SU-DHL-6 (cell line): ENCODE measurements at regions not wholly inside any gene's neighbourhood (a gene's known extent, or its start where the extent isn't known, plus 50 kb on each side); places are given as distances from the start of the nearest gene placed in this dataset.

Experiments used
- H2AFZ ChIP-seq: fragments of 200-600 bp; sonication (generic); 2 replicates; pipeline ENCODE4 v1.6.1; 2014; ENCODE audit warnings: low read depth, mild to moderate bottlenecking, moderate library complexity, mixed read lengths, antibody characterized with exemption, low read length; ENCODE audit not compliant: severe bottlenecking
- H3F3A ChIP-seq: fragments of 200-600 bp; shearing (Covaris generic); 2 replicates; pipeline ENCODE4 v1.6.0; 2016; ENCODE audit warnings: antibody characterized with exemption, mild to moderate bottlenecking; ENCODE audit not compliant: insufficient read depth
- H3K27ac ChIP-seq: fragments of 200-600 bp; sonication (generic); 2 replicates; pipeline ENCODE4 v1.5.1; 2016; ENCODE audit warnings: low read depth, mild to moderate bottlenecking, low read length, moderate library complexity, mixed read lengths
- H3K27me3 ChIP-seq: fragments of 200-600 bp; sonication (generic), shearing (Covaris generic); 2 replicates; pipeline ENCODE4 v1.6.0; 2014; ENCODE audit warnings: mild to moderate bottlenecking, low read length
- H3K36me3 ChIP-seq: fragments of 200-600 bp; sonication (generic); 2 replicates; pipeline ENCODE4 v1.6.1; 2014; ENCODE audit warnings: mild to moderate bottlenecking, low read length, mixed read lengths
- H3K4me2 ChIP-seq: fragments of 300-600, 200-600 bp; shearing (Covaris generic), sonication (generic); 2 replicates; pipeline ENCODE4 v1.6.0; 2014; ENCODE audit warnings: low read length, low read depth, mild to moderate bottlenecking; ENCODE audit not compliant: poor library complexity, severe bottlenecking
- H3K4me3 ChIP-seq: fragments of 200-600 bp; sonication (generic); 2 replicates; pipeline ENCODE4 v1.5.1; 2014; ENCODE audit warnings: antibody characterized with exemption, low read length, mild to moderate bottlenecking, mixed read lengths; ENCODE audit not compliant: insufficient read depth, poor library complexity, severe bottlenecking
- H3K79me2 ChIP-seq: fragments of 200-600 bp; sonication (generic); 2 replicates; pipeline ENCODE4 v1.6.1; 2014; ENCODE audit warnings: mild to moderate bottlenecking, low read length, moderate library complexity; ENCODE audit not compliant: insufficient read depth
- H3K9ac ChIP-seq: fragments of 200-600 bp; sonication (generic); 2 replicates; pipeline ENCODE4 v1.7.0; 2014; ENCODE audit warnings: mild to moderate bottlenecking, low read length
- H3K9me2 ChIP-seq: fragments of 200-600 bp; sonication (generic); replicated peaks from 2 replicates; pipeline ENCODE4 v1.6.1; 2014; ENCODE audit warnings: low read length; ENCODE audit not compliant: insufficient read depth
- H3K9me3 ChIP-seq: fragments of 200-600 bp; sonication (generic); 2 replicates; pipeline ENCODE4 v1.6.1; 2014; ENCODE audit warnings: low read length, mixed read lengths; ENCODE audit not compliant: insufficient read depth
- H4K20me1 ChIP-seq: fragments of 200-600 bp; sonication (generic); 2 replicates; pipeline ENCODE4 v1.6.1; 2014; ENCODE audit warnings: low read depth, mild to moderate bottlenecking, antibody characterized with exemption, low read length, moderate library complexity, mixed read lengths
- EZH2phosphoT487 ChIP-seq: fragments of 200-600 bp; sonication (generic), shearing (Covaris generic); conservative IDR thresholded peaks from 2 replicates; pipeline ENCODE4 v1.6.1; 2018; ENCODE audit warnings: mild to moderate bottlenecking, antibody characterized with exemption, low read length, moderate library complexity, mixed read lengths
- TF ChIP-seq, protein P1 (sequence below): fragments of 200-600 bp; sonication (generic); IDR thresholded peaks from one replicate; pipeline ENCODE4 v1.5.1; 2017; ENCODE audit warnings: antibody characterized with exemption, mild to moderate bottlenecking, low read length, moderate library complexity; ENCODE audit not compliant: insufficient read depth, poor library complexity, severe bottlenecking

DNA sequence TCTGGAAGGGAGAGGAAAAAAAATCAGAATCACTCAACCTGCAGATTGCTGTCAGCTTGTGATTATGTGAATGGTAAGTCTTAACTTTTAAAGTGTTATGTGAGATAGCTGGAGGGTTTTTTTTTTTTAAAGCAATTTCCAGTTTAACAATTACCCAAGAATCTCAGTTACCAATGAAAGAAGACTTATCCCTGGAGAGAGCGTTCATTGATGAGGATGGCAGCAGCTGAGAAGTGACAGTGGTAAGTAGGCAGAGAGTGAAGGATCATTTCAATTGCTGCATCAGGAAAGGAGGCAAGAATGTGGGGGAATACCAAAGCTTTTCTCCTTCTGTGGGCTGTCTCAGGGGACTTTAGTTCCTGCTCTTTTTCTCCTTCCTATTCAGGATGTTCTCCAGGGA, 370.2 kb upstream of the C9orf72 start:
- Histone ChIP-seq H3K4me2 (no peak overlapping the region), H2AFZ (no peak overlapping the region)

DNA sequence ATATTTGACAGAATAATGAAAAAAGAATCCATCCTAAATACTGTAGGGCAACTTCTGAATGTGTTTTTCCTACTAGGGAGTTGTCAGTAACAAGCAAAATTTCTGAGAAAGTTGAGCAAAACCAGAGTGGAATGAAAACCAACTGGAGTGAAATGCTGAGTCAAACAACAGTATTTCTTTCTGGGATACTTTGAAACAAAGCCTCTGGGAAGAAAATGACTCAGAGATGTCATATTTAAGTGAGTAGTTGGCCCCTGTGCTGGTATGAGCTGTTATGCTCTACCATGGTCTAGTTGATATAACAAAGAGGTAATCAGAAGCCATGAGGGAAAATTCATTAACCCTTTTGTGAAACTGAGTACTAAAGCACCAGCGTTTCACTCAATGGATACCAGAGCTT, 372.1 kb upstream of the C9orf72 start:
- H3K36me3 ChIP-seq, result no peaks in the 10 kb centered on the region
- no peaks in the 10 kb centered on the region for H3F3A ChIP-seq

More for the DNA sequence above, 370.2 kb upstream of the C9orf72 start:
- Histone ChIP-seq H3K27ac (no peak overlapping the region), H3K9me2 (no peaks in the 10 kb centered on the region), H3K9me3 (no peaks in the 10 kb centered on the region), H3K4me3 (no peak overlapping the region), H4K20me1 (no peaks in the 10 kb centered on the region), H3K36me3 (no peaks in the 10 kb centered on the region), H3K79me2 (no peaks in the 10 kb centered on the region), H3K27me3 (no peaks in the 10 kb centered on the region), H3F3A (no peaks in the 10 kb centered on the region), H3K9ac (no peak overlapping the region)
- TF ChIP-seq, protein P1, sequence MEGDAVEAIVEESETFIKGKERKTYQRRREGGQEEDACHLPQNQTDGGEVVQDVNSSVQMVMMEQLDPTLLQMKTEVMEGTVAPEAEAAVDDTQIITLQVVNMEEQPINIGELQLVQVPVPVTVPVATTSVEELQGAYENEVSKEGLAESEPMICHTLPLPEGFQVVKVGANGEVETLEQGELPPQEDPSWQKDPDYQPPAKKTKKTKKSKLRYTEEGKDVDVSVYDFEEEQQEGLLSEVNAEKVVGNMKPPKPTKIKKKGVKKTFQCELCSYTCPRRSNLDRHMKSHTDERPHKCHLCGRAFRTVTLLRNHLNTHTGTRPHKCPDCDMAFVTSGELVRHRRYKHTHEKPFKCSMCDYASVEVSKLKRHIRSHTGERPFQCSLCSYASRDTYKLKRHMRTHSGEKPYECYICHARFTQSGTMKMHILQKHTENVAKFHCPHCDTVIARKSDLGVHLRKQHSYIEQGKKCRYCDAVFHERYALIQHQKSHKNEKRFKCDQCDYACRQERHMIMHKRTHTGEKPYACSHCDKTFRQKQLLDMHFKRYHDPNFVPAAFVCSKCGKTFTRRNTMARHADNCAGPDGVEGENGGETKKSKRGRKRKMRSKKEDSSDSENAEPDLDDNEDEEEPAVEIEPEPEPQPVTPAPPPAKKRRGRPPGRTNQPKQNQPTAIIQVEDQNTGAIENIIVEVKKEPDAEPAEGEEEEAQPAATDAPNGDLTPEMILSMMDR, result no peak
- no peak for TF ChIP-seq EZH2phosphoT487

DNA sequence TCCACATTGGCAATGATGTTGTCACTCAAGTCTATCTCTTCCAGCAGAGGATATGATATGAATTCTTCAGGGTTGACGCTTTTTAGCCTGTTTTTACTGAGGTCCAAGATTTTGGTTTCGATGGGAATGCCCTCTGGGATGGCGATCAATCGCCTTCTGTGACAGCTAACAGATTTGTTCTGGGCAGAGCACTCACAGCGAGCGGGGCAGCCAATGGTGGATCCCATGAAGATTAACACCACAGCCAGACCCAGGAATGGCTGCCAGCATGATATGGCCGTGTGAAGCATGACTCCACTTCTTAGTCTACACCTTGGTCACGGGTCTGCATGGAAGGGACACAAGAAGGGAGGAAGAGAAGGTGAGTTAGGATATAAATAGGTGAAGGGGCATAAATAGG, 377.1 kb upstream of the C9orf72 start:
- no peaks in the 10 kb centered on the region for H3K79me2 ChIP-seq
- no peaks in the 10 kb centered on the region for H3K36me3 ChIP-seq
- TF ChIP-seq, protein P1, result no peak
- no peak for TF ChIP-seq EZH2phosphoT487
- no peak overlapping the region for H3K9ac ChIP-seq
- H3F3A ChIP-seq, result no peaks in the 10 kb centered on the region
- no peak overlapping the region for H3K4me3 ChIP-seq
- no peak overlapping the region for H2AFZ ChIP-seq
- no peaks in the 10 kb centered on the region for H3K27me3 ChIP-seq
- no peaks in the 10 kb centered on the region for H4K20me1 ChIP-seq
- H3K9me2 ChIP-seq, result no peaks in the 10 kb centered on the region
- no peak overlapping the region for H3K27ac ChIP-seq
- no peaks in the 10 kb centered on the region for H3K9me3 ChIP-seq
- no peak overlapping the region for H3K4me2 ChIP-seq

More for the DNA sequence above, 372.1 kb upstream of the C9orf72 start:
- H3K9ac ChIP-seq, result no peak overlapping the region
- no peaks in the 10 kb centered on the region for H3K9me2 ChIP-seq
- H3K27ac ChIP-seq, result no peak overlapping the region
- H3K4me3 ChIP-seq, result no peak overlapping the region
- H2AFZ ChIP-seq, result no peak overlapping the region
- H3K4me2 ChIP-seq, result no peak overlapping the region
- no peaks in the 10 kb centered on the region for H3K9me3 ChIP-seq
- no peaks in the 10 kb centered on the region for H3K27me3 ChIP-seq
- H3K79me2 ChIP-seq, result no peaks in the 10 kb centered on the region
- TF ChIP-seq, protein P1, result no peak
- no peak for TF ChIP-seq EZH2phosphoT487
- H4K20me1 ChIP-seq, result no peaks in the 10 kb centered on the region
